Naive thymus-derived CD4-positive, alpha-beta T cell (primary cell): ENCODE measurements at regions not wholly inside any gene's neighbourhood (a gene's known extent, or its start where the extent isn't known, plus 50 kb on each side); places are given as distances from the start of the nearest gene placed in this dataset.
A peak's percentile ranks its signal among the peaks of the same experiment; 100 is the strongest.

ENCODE experiments used
- ATAC-seq: fragments of 150-1000 bp; cut with Tn5 transposase; 2 replicates; pipeline ENCODE4 v1.10.0; 2021; ENCODE audit warnings: mild to moderate bottlenecking, moderate library complexity
- CTCF ChIA-PET: fragments of 350-600 bp; sonication (Branson Sonifier 250); formaldehyde crosslinking; loops from one replicate; lab custom pipeline; 2021; ENCODE audit warnings: antibody characterized with exemption; lab: Charles Lee
- POLR2A ChIA-PET: fragments of 350-600 bp; sonication (Branson Sonifier 250); formaldehyde crosslinking; loops from one replicate; lab custom pipeline; 2021; ENCODE audit warnings: antibody characterized with exemption, inconsistent platforms; lab: Charles Lee
- DNase-seq, 9 donors: peaks; one replicate each; pipeline versions ENCODE4 v3.0.0 to v3.0.0-alpha.2; 2020 to 2022; ENCODE audit warnings: mixed read lengths in 1 of 9
- H3K27ac ChIP-seq: one replicate; pipeline ENCODE4 v1.7.0; 2013; ENCODE audit warnings: mild to moderate bottlenecking, low read depth, low read length, moderate library complexity
- H3K27me3 ChIP-seq, 2 donors: one replicate each; pipeline ENCODE4 v1.7.0; 2013; ENCODE audit warnings: low read length in 2 of 2, mild to moderate bottlenecking in 2 of 2, moderate library complexity in 2 of 2; ENCODE audit not compliant: control insufficient read depth in 2 of 2, insufficient read depth in 2 of 2
- H3K36me3 ChIP-seq, 3 experiments: 1 replicate in 2 of 3; 2 replicates in 1 of 3; pipeline ENCODE4 v1.7.0; 2013; ENCODE audit warnings: low read length in 3 of 3, mild to moderate bottlenecking in 3 of 3, moderate library complexity in 1 of 3; ENCODE audit not compliant: insufficient read depth in 3 of 3, control insufficient read depth in 2 of 3
- H3K4me1 ChIP-seq, 2 donors: one replicate each; pipeline ENCODE4 v1.7.0; 2013; ENCODE audit warnings: low read length in 2 of 2, mild to moderate bottlenecking in 2 of 2, moderate library complexity in 1 of 2; ENCODE audit not compliant: control insufficient read depth in 2 of 2, insufficient read depth in 2 of 2
- H3K4me3 ChIP-seq: 2 replicates; pipeline ENCODE4 v1.7.0; 2013; ENCODE audit warnings: mild to moderate bottlenecking, low read length
- H3K9me3 ChIP-seq, 3 experiments: 1 replicate in 2 of 3; 2 replicates in 1 of 3; pipeline ENCODE4 v1.7.0; 2013; ENCODE audit warnings: low read length in 3 of 3; ENCODE audit not compliant: control insufficient read depth in 2 of 3
- H3K27ac Mint-ChIP-seq, 9 donors: one replicate each; pipeline ENCODE4 v1.8.0; 2020 to 2022; ENCODE audit warnings: mixed read lengths in 9 of 9, mild to moderate bottlenecking in 8 of 9, moderate library complexity in 5 of 9, inconsistent platforms in 2 of 9
- H3K27me3 Mint-ChIP-seq, 5 donors: one replicate each; pipeline ENCODE4 v1.8.0; 2021 to 2022; ENCODE audit warnings: mixed read lengths in 5 of 5, mild to moderate bottlenecking in 1 of 5
- H3K36me3 Mint-ChIP-seq, 5 donors: one replicate each; pipeline ENCODE4 v1.8.0; 2020 to 2022; ENCODE audit warnings: mixed read lengths in 5 of 5, mild to moderate bottlenecking in 3 of 5, inconsistent platforms in 1 of 5
- H3K4me1 Mint-ChIP-seq, 7 donors: one replicate each; pipeline ENCODE4 v1.8.0; 2020 to 2022; ENCODE audit warnings: mixed read lengths in 7 of 7, mild to moderate bottlenecking in 3 of 7, inconsistent platforms in 1 of 7
- H3K4me3 Mint-ChIP-seq, 10 donors: one replicate each; pipeline ENCODE4 v1.8.0; 2020 to 2022; ENCODE audit warnings: mild to moderate bottlenecking in 10 of 10, mixed read lengths in 10 of 10, moderate library complexity in 6 of 10, inconsistent platforms in 2 of 10
- H3K9me3 Mint-ChIP-seq, 11 donors: one replicate each; pipeline ENCODE4 v1.8.0; 2020 to 2022; ENCODE audit warnings: mixed read lengths in 11 of 11, mild to moderate bottlenecking in 4 of 11, inconsistent platforms in 1 of 11, moderate library complexity in 1 of 11
- intact Hi-C, 2 donors: fragments of 100-400 bp; cut with micrococcal nuclease; formaldehyde crosslinking; loops; one replicate each; pipeline ENCODE4 v1.15.1; 2023

DNA sequence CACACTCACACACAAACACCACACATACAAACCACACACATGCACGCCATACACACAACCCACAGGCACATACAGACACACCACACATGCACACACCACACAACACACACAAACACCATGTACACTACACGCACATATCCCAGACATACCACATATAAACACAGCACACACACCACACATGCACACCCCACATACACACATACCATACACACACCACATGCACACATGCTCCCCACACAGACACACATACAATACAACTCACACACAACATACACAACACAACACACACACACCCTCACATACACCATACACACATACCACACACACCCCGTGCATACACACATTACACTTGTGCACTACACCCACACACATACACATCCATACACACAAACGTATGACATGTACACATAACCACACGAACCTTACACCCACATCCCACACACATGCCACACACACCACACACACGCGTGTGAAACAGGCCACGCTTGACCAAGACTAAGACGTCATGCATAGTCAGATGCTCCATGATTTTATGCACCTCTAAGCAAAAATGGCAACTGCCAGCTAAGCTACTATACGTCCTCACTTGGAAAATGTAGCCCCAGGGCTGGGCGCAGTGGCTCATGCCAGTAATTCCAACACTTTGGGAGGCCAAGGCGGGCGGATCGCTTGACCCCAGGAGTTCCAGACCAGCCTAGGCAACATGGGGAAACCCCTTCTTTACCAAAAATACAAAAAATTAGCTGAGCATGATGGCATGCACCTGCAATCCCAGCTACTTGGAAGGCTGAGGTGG is 77.4 kb upstream of the TMPRSS2 start:
- Histone ChIP-seq H3K36me3 (no peaks in the 10 kb centered on the region), H3K9me3 (no peaks in the 10 kb centered on the region), H3K27me3 (no peaks in the 10 kb centered on the region), H3K4me3 (no peak overlapping the region), H3K4me1 (no peaks in the 10 kb centered on the region), H3K27ac (no peak overlapping the region)
- Mint-ChIP-seq H3K27ac (no peak overlapping the region), H3K4me1 (no peaks in the 10 kb centered on the region), H3K27me3 (peaks cover 3 to 21% (median 9%) of the 10 kb centered on the region in 5 donors), H3K4me3 (no peak overlapping the region), H3K9me3 (peaks cover 0 to 33% (median 6%) of the 10 kb centered on the region in 11 donors), H3K36me3 (no peaks in the 10 kb centered on the region)
- intact Hi-C loops = no loop called here
- ATAC-seq = no peak
- no peak for DNase-seq
- ChIA-PET CTCF (no interaction called here), POLR2A (no interaction called here)

DNA sequence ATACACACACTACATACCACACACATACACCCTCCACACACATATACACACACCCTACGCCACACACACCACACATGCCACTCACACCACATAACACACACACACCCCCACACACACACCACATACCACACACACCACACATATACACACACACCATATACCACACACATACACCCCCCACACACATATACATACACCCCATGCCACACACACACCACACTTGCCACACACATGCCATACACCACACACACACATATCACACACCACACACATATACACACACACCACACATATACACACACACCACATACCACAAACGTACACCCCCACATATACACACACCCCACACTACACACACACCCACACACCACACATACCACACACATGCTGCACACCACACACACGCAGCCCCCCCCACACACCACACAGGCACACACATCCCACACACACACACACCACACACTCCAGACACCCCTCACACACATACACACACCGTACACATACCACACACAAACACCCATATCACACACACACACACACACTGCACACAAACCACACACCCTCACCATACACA is 76.7 kb upstream of the TMPRSS2 start:
- Histone ChIP-seq H3K27me3 (no peaks in the 10 kb centered on the region), H3K4me3 (no peak overlapping the region), H3K36me3 (no peaks in the 10 kb centered on the region), H3K27ac (no peak overlapping the region), H3K9me3 (no peaks in the 10 kb centered on the region), H3K4me1 (no peaks in the 10 kb centered on the region)
- no peaks in the 10 kb centered on the region for H3K36me3 Mint-ChIP-seq
- ChIA-PET POLR2A (no interaction called here), CTCF (no interaction called here)
- no peaks in the 10 kb centered on the region for H3K4me1 Mint-ChIP-seq
- intact Hi-C loops = no loop called here
- H3K4me3 Mint-ChIP-seq = no peak overlapping the region
- peaks cover 6 to 24% (median 11%) of the 10 kb centered on the region in 5 donors for H3K27me3 Mint-ChIP-seq
- peak; percentile 18 for ATAC-seq
- no peak for DNase-seq
- H3K9me3 Mint-ChIP-seq = peaks cover 0 to 34% (median 8%) of the 10 kb centered on the region in 11 donors
- no peak overlapping the region for H3K27ac Mint-ChIP-seq

DNA sequence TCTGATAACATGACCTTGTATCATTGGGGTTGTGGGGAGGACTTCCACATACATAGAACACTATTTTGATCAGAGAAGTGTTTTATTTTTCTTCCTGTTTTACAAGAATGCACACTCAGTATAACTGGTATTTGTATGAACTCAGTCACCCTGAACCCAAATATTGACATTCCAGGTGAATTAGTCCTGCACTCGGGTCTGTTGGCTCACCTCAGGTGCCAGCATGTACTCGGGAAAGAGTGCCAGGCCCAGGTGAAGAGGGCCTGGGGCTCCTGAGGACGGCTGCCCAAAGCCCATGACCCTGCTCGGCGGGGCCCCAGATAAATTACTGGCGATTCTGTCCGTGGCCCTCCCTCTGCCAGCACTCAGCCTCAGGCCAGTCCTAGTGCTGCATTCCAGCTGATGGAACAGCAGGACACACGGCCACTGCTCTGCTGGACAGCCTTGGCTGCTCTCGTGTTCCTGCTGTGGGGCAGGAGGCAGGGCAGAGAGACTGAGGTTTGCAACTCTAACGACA is 75.4 kb upstream of the TMPRSS2 start:
- ChIA-PET CTCF (no interaction called here), POLR2A (no interaction called here)
- H3K36me3 ChIP-seq = no peaks in the 10 kb centered on the region
- H3K4me3 ChIP-seq = no peak overlapping the region
- H3K36me3 Mint-ChIP-seq = peaks cover 0 to 4% (median 0%) of the 10 kb centered on the region in 5 donors
- no peaks in the 10 kb centered on the region for H3K27me3 ChIP-seq
- no peaks in the 10 kb centered on the region for H3K4me1 Mint-ChIP-seq
- H3K27ac Mint-ChIP-seq = no peak overlapping the region
- H3K9me3 ChIP-seq = peaks cover 0 to under 1% (median 0%) of the 10 kb centered on the region in 3 experiments
- ATAC-seq (no peak), DNase-seq (no peak)
- H3K4me3 Mint-ChIP-seq = no peak overlapping the region
- H3K9me3 Mint-ChIP-seq = peaks cover 0 to 38% (median 9%) of the 10 kb centered on the region in 11 donors
- no peak overlapping the region for H3K27ac ChIP-seq
- H3K4me1 ChIP-seq = no peaks in the 10 kb centered on the region
- intact Hi-C loops = no loop called here
- peaks cover 4 to 24% (median 11%) of the 10 kb centered on the region in 5 donors for H3K27me3 Mint-ChIP-seq

DNA sequence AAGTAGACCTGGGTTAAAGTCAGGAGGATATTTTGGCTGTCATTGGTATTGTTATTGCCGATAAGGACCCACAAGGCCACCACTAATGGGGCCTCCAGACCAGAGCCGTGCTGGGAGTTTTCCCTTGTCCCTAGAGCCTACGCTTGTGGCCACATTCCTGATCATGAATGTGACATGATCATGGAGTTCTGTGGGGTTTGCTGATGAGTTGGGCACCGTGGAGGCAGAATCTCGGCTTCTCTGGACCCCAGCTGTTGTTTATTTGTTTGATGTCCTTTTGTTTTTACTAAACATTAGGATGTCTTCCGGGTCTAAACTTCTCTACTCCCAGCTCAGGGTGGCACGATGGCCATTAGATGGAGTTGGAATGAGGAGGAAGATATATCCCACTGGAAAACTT is 74.9 kb upstream of the TMPRSS2 start:
- DNase-seq (no peak), ATAC-seq (no peak)
- Histone ChIP-seq H3K4me1 (no peaks in the 10 kb centered on the region), H3K4me3 (no peak overlapping the region), H3K36me3 (no peaks in the 10 kb centered on the region), H3K27me3 (no peaks in the 10 kb centered on the region), H3K27ac (no peak overlapping the region), H3K9me3 (peaks cover 0 to 4% (median 0%) of the 10 kb centered on the region in 3 experiments)
- H3K9me3 Mint-ChIP-seq = peaks cover 3 to 38% (median 7%) of the 10 kb centered on the region in 11 donors
- no peaks in the 10 kb centered on the region for H3K4me1 Mint-ChIP-seq
- intact Hi-C loops = no loop called here
- H3K36me3 Mint-ChIP-seq = peaks cover 0 to 4% (median 0%) of the 10 kb centered on the region in 5 donors
- ChIA-PET CTCF (no interaction called here), POLR2A (no interaction called here)
- H3K27me3 Mint-ChIP-seq = peaks cover 4 to 24% (median 11%) of the 10 kb centered on the region in 5 donors
- H3K27ac Mint-ChIP-seq = no peak overlapping the region
- H3K4me3 Mint-ChIP-seq = no peak overlapping the region

DNA sequence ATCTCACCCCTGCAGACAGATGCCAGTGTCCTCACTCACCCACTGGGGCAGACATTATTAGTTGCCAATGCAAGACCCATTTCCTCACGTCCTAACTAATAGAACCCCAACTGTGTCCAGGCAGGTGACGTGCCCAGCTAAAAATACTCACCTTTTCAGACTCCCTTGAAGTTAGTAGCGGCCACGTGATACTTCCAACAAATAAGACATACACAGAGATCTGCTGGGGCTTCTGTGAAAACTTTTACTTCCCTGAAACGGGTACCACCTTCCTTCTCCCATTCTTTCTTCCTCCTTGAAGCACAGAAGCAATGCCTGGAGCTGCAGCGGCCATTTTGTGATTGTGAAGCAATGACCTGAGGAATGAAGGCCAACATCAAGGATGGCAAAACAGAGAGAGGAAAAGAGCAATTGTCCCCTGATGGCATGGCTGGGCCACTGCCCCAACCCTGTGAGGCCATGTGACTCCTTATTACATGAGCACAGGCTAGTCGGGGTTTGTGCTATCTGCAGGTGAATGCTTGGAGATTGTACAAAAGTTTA is 74.4 kb upstream of the TMPRSS2 start:
- Histone ChIP-seq H3K4me1 (no peaks in the 10 kb centered on the region), H3K4me3 (no peak overlapping the region), H3K27me3 (no peaks in the 10 kb centered on the region), H3K36me3 (no peaks in the 10 kb centered on the region), H3K27ac (no peak overlapping the region), H3K9me3 (peaks cover 0 to 7% (median 0%) of the 10 kb centered on the region in 3 experiments)
- ChIA-PET POLR2A (no interaction called here), CTCF (no interaction called here)
- DNase-seq (no peak), ATAC-seq (no peak)
- peaks cover 0 to 6% (median 0%) of the 10 kb centered on the region in 5 donors for H3K36me3 Mint-ChIP-seq
- no peaks in the 10 kb centered on the region for H3K4me1 Mint-ChIP-seq
- intact Hi-C loops = no loop called here
- no peak overlapping the region for H3K27ac Mint-ChIP-seq
- no peak overlapping the region for H3K4me3 Mint-ChIP-seq
- peaks cover 1 to 38% (median 9%) of the 10 kb centered on the region in 11 donors for H3K9me3 Mint-ChIP-seq
- peaks cover 3 to 26% (median 11%) of the 10 kb centered on the region in 5 donors for H3K27me3 Mint-ChIP-seq

DNA sequence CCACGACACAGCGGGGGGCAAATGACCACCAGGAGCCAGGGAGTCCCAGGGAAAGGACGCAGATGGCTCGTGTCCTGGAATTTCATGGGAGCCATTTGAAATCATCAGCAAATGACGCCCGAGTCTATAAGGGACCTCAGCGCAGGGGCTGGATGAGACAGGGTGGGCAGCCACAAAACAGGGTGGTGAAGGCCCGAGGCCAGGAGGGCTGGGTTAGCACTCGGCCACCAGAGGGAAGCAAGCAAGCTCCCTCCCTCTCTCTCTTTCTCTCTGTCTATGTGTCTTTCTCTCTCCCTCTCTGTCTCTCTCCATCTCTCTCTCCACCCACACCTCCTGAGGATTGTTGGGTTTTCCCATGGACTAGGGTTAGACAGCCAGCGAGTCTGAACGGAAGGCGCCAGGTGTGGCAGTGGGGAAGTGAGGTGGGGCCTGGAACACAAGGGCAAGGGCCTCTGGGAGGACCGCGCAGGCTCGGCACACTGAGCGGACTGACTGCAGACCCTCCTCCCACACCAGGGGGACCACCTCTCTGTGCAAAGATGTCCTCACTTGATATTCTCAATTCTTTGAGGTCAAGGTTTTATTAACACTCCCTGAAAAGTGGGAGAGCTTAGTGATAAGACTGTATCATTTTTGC is 73.8 kb upstream of the TMPRSS2 start:
- no peaks in the 10 kb centered on the region for H3K36me3 ChIP-seq
- Mint-ChIP-seq H3K27me3 (peaks cover 0 to 27% (median 11%) of the 10 kb centered on the region in 5 donors), H3K36me3 (peaks cover 0 to 9% (median 0%) of the 10 kb centered on the region in 5 donors), H3K4me1 (no peaks in the 10 kb centered on the region), H3K9me3 (peaks cover 2 to 38% (median 12%) of the 10 kb centered on the region in 11 donors), H3K27ac (no peak overlapping the region), H3K4me3 (no peak overlapping the region)
- ATAC-seq (no peak), DNase-seq (no peak)
- H3K4me1 ChIP-seq = no peaks in the 10 kb centered on the region
- intact Hi-C loops = no loop called here
- H3K27ac ChIP-seq = no peak overlapping the region
- ChIA-PET CTCF (no interaction called here), POLR2A (no interaction called here)
- no peaks in the 10 kb centered on the region for H3K27me3 ChIP-seq
- no peak overlapping the region for H3K4me3 ChIP-seq
- peaks cover 0 to 10% (median 0%) of the 10 kb centered on the region in 3 experiments for H3K9me3 ChIP-seq
